IMR-90 (cell line): ENCODE measurements at regions not wholly inside any gene's neighbourhood (a gene's known extent, or its start where the extent isn't known, plus 50 kb on each side); places are given as distances from the start of the nearest gene placed in this dataset.
"Not testable (repeated sequence)": the region's sequence is repeated elsewhere in the genome, so short reads cannot be mapped to it uniquely, and the experiment has no call there.

ENCODE experiments used
- ATAC-seq: fragments of 200-7000 bp; cut with Tn5 transposase; 2 replicates; pipeline ENCODE4 v1.9.1; 2020; ENCODE audit warnings: low read depth, mild to moderate bottlenecking, moderate library complexity
- BruUV-seq: library from RNA; stranded (reverse); fragments of 400-500 nt; replicated peaks from 2 replicates; lab custom pipeline; 2021; lab: Mats Ljungman, UMichigan
- CTCF ChIA-PET: fragments of 300-600 bp; formaldehyde crosslinking; extraction: SDS; loops from one replicate; lab custom pipeline; 2021; ENCODE audit warnings: antibody characterized with exemption; lab: Yijun Ruan, JAX
- POLR2A ChIA-PET: fragments of 300-600 bp; sonication (Branson Sonifier 250); formaldehyde crosslinking; loops from one replicate; lab custom pipeline; 2022; ENCODE audit warnings: antibody characterized with exemption; ENCODE audit not compliant: unreplicated experiment; lab: Charles Lee
- DNase-seq: peaks from one replicate; pipeline ENCODE4 v3.0.0; 2013
- H2AFZ ChIP-seq: replicated peaks from 2 replicates; pipeline ENCODE3; 2013; ENCODE audit warnings: low read length, mild to moderate bottlenecking; ENCODE audit not compliant: poor library complexity
- H2AK5ac ChIP-seq: 2 replicates; pipeline ENCODE4 v1.6.1; 2013; ENCODE audit warnings: low read depth, low read length, inconsistent platforms
- H2AK9ac ChIP-seq: replicated peaks from 2 replicates; pipeline ENCODE3; 2013; ENCODE audit warnings: mild to moderate bottlenecking, low read depth, low read length, moderate library complexity; ENCODE audit not compliant: poor library complexity
- H2BK120ac ChIP-seq: 2 replicates; pipeline ENCODE4 v1.6.1; 2013; ENCODE audit warnings: low read depth, low read length, inconsistent platforms
- H2BK15ac ChIP-seq: 3 replicates; pipeline ENCODE4 v1.6.1; 2013; ENCODE audit warnings: low read depth, low read length, inconsistent platforms
- H2BK20ac ChIP-seq: 2 replicates; pipeline ENCODE4 v1.6.1; 2013; ENCODE audit warnings: low read depth, mild to moderate bottlenecking, inconsistent platforms, low read length, moderate library complexity
- H2BK5ac ChIP-seq: 2 replicates; pipeline ENCODE4 v1.6.1; 2013; ENCODE audit warnings: mild to moderate bottlenecking, low read depth, low read length, inconsistent platforms; ENCODE audit not compliant: poor library complexity, severe bottlenecking
- H3K14ac ChIP-seq: replicated peaks from 2 replicates; pipeline ENCODE4 v1.6.1; 2013; ENCODE audit warnings: low read depth, low read length, inconsistent platforms
- H3K18ac ChIP-seq: 2 replicates; pipeline ENCODE4 v1.6.1; 2013; ENCODE audit warnings: low read depth, low read length, control low read depth
- H3K23ac ChIP-seq: 2 replicates; pipeline ENCODE4 v1.6.1; 2013; ENCODE audit warnings: low read depth, low read length, inconsistent platforms
- H3K27ac ChIP-seq: 2 replicates; pipeline ENCODE4 v1.5.1; 2013; ENCODE audit warnings: mild to moderate bottlenecking, control low read depth, low read length; ENCODE audit not compliant: insufficient read depth
- H3K27me3 ChIP-seq: 2 replicates; pipeline ENCODE4 v1.6.1; 2013; ENCODE audit warnings: low read length; ENCODE audit not compliant: control insufficient read depth, insufficient read depth
- H3K36me3 ChIP-seq: 2 replicates; pipeline ENCODE4 v1.6.1; 2013; ENCODE audit warnings: low read length, mixed read lengths; ENCODE audit not compliant: control insufficient read depth, insufficient read depth
- H3K4ac ChIP-seq: 2 replicates; pipeline ENCODE4 v1.6.1; 2013; ENCODE audit warnings: low read depth, low read length, inconsistent platforms
- H3K4me1 ChIP-seq: 2 replicates; pipeline ENCODE4 v1.6.1; 2013; ENCODE audit warnings: low read length, mixed read lengths; ENCODE audit not compliant: control insufficient read depth, insufficient read depth
- H3K4me2 ChIP-seq: 2 replicates; pipeline ENCODE4 v1.6.1; 2013; ENCODE audit warnings: low read depth, mild to moderate bottlenecking, control low read depth, low read length, moderate library complexity
- H3K4me3 ChIP-seq: 2 replicates; pipeline ENCODE4 v1.5.1; 2013; ENCODE audit warnings: low read depth, mild to moderate bottlenecking, control low read depth, low read length, moderate library complexity; ENCODE audit not compliant: insufficient read depth
- H3K56ac ChIP-seq: 2 replicates; pipeline ENCODE4 v1.6.1; 2013; ENCODE audit warnings: low read length, inconsistent platforms; ENCODE audit not compliant: insufficient read depth; ENCODE audit errors: extremely low read depth
- H3K79me1 ChIP-seq, 2 experiments: 2 replicates each; pipeline ENCODE4 v1.6.1; 2013; ENCODE audit warnings: low read length in 2 of 2, inconsistent platforms in 1 of 2, low read depth in 1 of 2
- H3K9ac ChIP-seq: 2 replicates; pipeline ENCODE4 v1.6.1; 2013; ENCODE audit warnings: low read depth, low read length, control low read depth
- H3K9me1 ChIP-seq: 2 replicates; pipeline ENCODE4 v1.6.1; 2013; ENCODE audit warnings: low read length, inconsistent platforms; ENCODE audit not compliant: insufficient read depth
- H3K9me3 ChIP-seq: 2 replicates; pipeline ENCODE4 v1.6.1; 2013; ENCODE audit warnings: low read length; ENCODE audit not compliant: control insufficient read depth, insufficient read depth
- H4K20me1 ChIP-seq: 2 replicates; pipeline ENCODE4 v1.6.1; 2013; ENCODE audit warnings: low read length, inconsistent platforms; ENCODE audit not compliant: insufficient read depth
- H4K5ac ChIP-seq: 2 replicates; pipeline ENCODE4 v1.6.1; 2013; ENCODE audit warnings: mild to moderate bottlenecking, low read depth, low read length, control low read depth
- H4K8ac ChIP-seq, 2 experiments: 2 replicates each; pipeline ENCODE4 v1.6.1; 2013; ENCODE audit warnings: low read depth in 2 of 2, low read length in 2 of 2, control low read depth in 1 of 2, inconsistent platforms in 1 of 2
- H4K91ac ChIP-seq: 2 replicates; pipeline ENCODE4 v1.6.1; 2013; ENCODE audit warnings: low read depth, low read length, inconsistent platforms; ENCODE audit not compliant: insufficient read depth
- BHLHE40 ChIP-seq: fragments of 150-350 bp; IDR thresholded peaks from 2 replicates; pipeline ENCODE4 v1.6.1; 2016; ENCODE audit warnings: mild to moderate bottlenecking, low read depth, low read length
- CHD1 ChIP-seq: IDR thresholded peaks from 2 replicates; pipeline ENCODE4 v1.6.1; 2012; ENCODE audit warnings: low read depth, low read length, improper control_type of control experiment
- CTCF ChIP-seq: conservative IDR thresholded peaks from 2 replicates; pipeline ENCODE4 v1.5.1; 2012; ENCODE audit warnings: mild to moderate bottlenecking, low read depth, low read length, improper control_type of control experiment
- MXI1 ChIP-seq: IDR thresholded peaks from 2 replicates; pipeline ENCODE4 v1.6.1; 2012; ENCODE audit warnings: low read depth, mild to moderate bottlenecking, low read length, moderate library complexity, borderline replicate concordance
- RCOR1 ChIP-seq: IDR thresholded peaks from 2 replicates; pipeline ENCODE4 v1.6.1; 2012; ENCODE audit warnings: mild to moderate bottlenecking, low read length, improper control_type of control experiment; ENCODE audit not compliant: insufficient replicate concordance
- RFX5 ChIP-seq: IDR thresholded peaks from 2 replicates; pipeline ENCODE4 v1.8.0; 2012; ENCODE audit warnings: low read depth, mild to moderate bottlenecking, low read length, moderate library complexity
- SMC3 ChIP-seq: fragments of 150-350 bp; IDR thresholded peaks from 2 replicates; pipeline ENCODE4 v1.6.1; 2016; ENCODE audit warnings: low read depth, mild to moderate bottlenecking, antibody characterized with exemption, low read length, moderate library complexity
- WGBS, 2 experiments: methylation state at CpG; one replicate each; pipeline versions ENCODE4 v1.1.5 to v1.1.7; 2013; ENCODE audit warnings: missing lambda C conversion rate in 2 of 2; ENCODE audit not compliant: insufficient read length in 1 of 2; ENCODE audit errors: extremely low coverage in 2 of 2; 5-methylcytosine and 5-hydroxymethylcytosine counted together
- dilution Hi-C: fragments of 300-500 bp; cut with HindIII; formaldehyde crosslinking; loops from one replicate; pipeline ENCODE4 v1.14.3; 2018; ENCODE audit warnings: low sequenced_read_pairs; ENCODE audit not compliant: unreplicated experiment
- in situ Hi-C: fragments of 300-500 bp; cut with MboI; formaldehyde crosslinking; loops from 3 replicates; pipeline ENCODE4 v1.14.3; 2019; ENCODE audit warnings: low sequenced_read_pairs, inconsistent platforms, mixed read lengths
- intact Hi-C: fragments of 100-400 bp; cut with micrococcal nuclease; formaldehyde crosslinking; loops from 2 replicates; pipeline ENCODE4 v1.10.0; 2022

GRCh38 chr3:159390656-159391212, 588.9 kb downstream of the MFSD1 start:
- Histone ChIP-seq H3K4ac (no peak overlapping the region), H3K79me1 (no peaks in the 10 kb centered on the region), H2BK20ac (no peak overlapping the region), H3K23ac (no peak overlapping the region), H4K8ac (no peak overlapping the region), H3K56ac (no peak overlapping the region), H3K27me3 (no peaks in the 10 kb centered on the region), H2BK15ac (no peak overlapping the region), H3K9ac (no peak overlapping the region), H2AK5ac (no peak overlapping the region), H3K27ac (no peak overlapping the region), H4K5ac (no peak overlapping the region), H4K20me1 (no peaks in the 10 kb centered on the region), H2BK120ac (no peak overlapping the region), H3K36me3 (no peaks in the 10 kb centered on the region), H3K4me2 (no peak overlapping the region), H2AFZ (no peak overlapping the region), H3K4me1 (no peaks in the 10 kb centered on the region), H2AK9ac (no peak overlapping the region), H4K91ac (no peak overlapping the region), H3K18ac (no peak overlapping the region), H3K14ac (no peak overlapping the region), H2BK5ac (no peak overlapping the region), H3K4me3 (no peak overlapping the region), H3K9me3 (no peaks in the 10 kb centered on the region), H3K9me1 (no peaks in the 10 kb centered on the region)
- intact Hi-C loops = no loop called here
- TF ChIP-seq SMC3 = no peak
- TF ChIP-seq CHD1 = no peak
- no peak for TF ChIP-seq CTCF
- TF ChIP-seq RCOR1 = no peak
- no peak for TF ChIP-seq MXI1
- no peak for TF ChIP-seq RFX5
- TF ChIP-seq BHLHE40 = no peak
- DNase-seq (no peak), ATAC-seq (no peak)
- ChIA-PET CTCF (interaction anchor here (1.5 kb wide), 1 partner anchor 12 kb away, joined by 3 read pairs; no protein-coding TSS in a partner anchor), POLR2A (no interaction called here)
- in situ Hi-C loops = no loop called here
- dilution Hi-C loops = no loop called here
- no TSS peak for BruUV-seq
- WGBS, 2 experiments = no CpG with 5 or more reads among the region's 1 CpG

GRCh38 chr3:159397683-159398082, 591.0 kb upstream of the IL12A start:
- H3K4ac ChIP-seq, H3K36me3 ChIP-seq, H2BK120ac ChIP-seq, H3K9me3 ChIP-seq, H3K79me1 ChIP-seq, H2AK5ac ChIP-seq, intact Hi-C loops, H3K4me1 ChIP-seq, H3K9ac ChIP-seq, H3K9me1 ChIP-seq, H3K23ac ChIP-seq, H3K56ac ChIP-seq, CTCF ChIA-PET, H2BK5ac ChIP-seq, H2AK9ac ChIP-seq, in situ Hi-C loops, H3K27ac ChIP-seq, H3K14ac ChIP-seq, H3K18ac ChIP-seq, H4K5ac ChIP-seq, dilution Hi-C loops, H3K27me3 ChIP-seq, H2BK20ac ChIP-seq, H4K20me1 ChIP-seq, BruUV-seq, H4K8ac ChIP-seq, H3K4me3 ChIP-seq, H2AFZ ChIP-seq, H2BK15ac ChIP-seq, H4K91ac ChIP-seq, ATAC-seq, POLR2A ChIA-PET, DNase-seq, H3K4me2 ChIP-seq: not testable (repeated sequence)
- no CpG with 5 or more reads among the region's 7 CpGs for WGBS, 2 experiments
